ENCODE measurements at regions not wholly inside any gene's neighbourhood (a gene's known extent, or its start where the extent isn't known, plus 50 kb on each side); places are given as distances from the start of the nearest gene placed in this dataset.

- Histone ChIP-seq H3K36me3 (ENCODE audit: control insufficient read depth in 2 of 3, insufficient read depth in 3 of 3, low read length in 3 of 3) (no peaks in the 10 kb centered on the region), H3K27me3 (ENCODE audit: control insufficient read depth, insufficient read depth, low read length) (no peaks in the 10 kb centered on the region), H3K9me3 (ENCODE audit: control insufficient read depth in 2 of 3, insufficient read depth in 1 of 3, low read length in 3 of 3) (no peaks in the 10 kb centered on the region), H3K4me1 (ENCODE audit: control insufficient read depth in 2 of 3, insufficient read depth in 2 of 3, low read depth in 1 of 3, low read length in 3 of 3) (peaks cover 0 to 3% (median 0%) of the 10 kb centered on the region in 3 donors), H3K9ac (ENCODE audit: low read length in 3 of 3) (no peak overlapping the region), H3K27ac (ENCODE audit: low read depth in 2 of 2, low read length in 2 of 2) (no peak overlapping the region), H3K4me3 (ENCODE audit: low read length in 3 of 3) (no peak overlapping the region)
- no peak for FAIRE-seq
- peak in 2 of 5 donors; percentile 34 to 39 for DNase-seq
- TF ChIP-seq, protein P1, sequence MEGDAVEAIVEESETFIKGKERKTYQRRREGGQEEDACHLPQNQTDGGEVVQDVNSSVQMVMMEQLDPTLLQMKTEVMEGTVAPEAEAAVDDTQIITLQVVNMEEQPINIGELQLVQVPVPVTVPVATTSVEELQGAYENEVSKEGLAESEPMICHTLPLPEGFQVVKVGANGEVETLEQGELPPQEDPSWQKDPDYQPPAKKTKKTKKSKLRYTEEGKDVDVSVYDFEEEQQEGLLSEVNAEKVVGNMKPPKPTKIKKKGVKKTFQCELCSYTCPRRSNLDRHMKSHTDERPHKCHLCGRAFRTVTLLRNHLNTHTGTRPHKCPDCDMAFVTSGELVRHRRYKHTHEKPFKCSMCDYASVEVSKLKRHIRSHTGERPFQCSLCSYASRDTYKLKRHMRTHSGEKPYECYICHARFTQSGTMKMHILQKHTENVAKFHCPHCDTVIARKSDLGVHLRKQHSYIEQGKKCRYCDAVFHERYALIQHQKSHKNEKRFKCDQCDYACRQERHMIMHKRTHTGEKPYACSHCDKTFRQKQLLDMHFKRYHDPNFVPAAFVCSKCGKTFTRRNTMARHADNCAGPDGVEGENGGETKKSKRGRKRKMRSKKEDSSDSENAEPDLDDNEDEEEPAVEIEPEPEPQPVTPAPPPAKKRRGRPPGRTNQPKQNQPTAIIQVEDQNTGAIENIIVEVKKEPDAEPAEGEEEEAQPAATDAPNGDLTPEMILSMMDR (IDR thresholded peaks at IDR 0.05; ENCODE audit: borderline replicate concordance, extremely low read depth, insufficient read depth) = no peak
- intact Hi-C loops (cut with DNase I) = no loop called here
Measured at GRCh38 chr20:46789339-46790028, 80.0 kb downstream of the SLC2A10 start.

- TF ChIP-seq, protein P1 (IDR thresholded peaks at IDR 0.05; ENCODE audit: borderline replicate concordance, extremely low read depth, insufficient read depth) = no peak
- H3K27me3 ChIP-seq (ENCODE audit: control insufficient read depth, insufficient read depth, low read length) = no peaks in the 10 kb centered on the region
- H3K4me3 ChIP-seq (ENCODE audit: low read length in 3 of 3) = no peak overlapping the region
- no peak for FAIRE-seq
- no peaks in the 10 kb centered on the region for H3K9me3 ChIP-seq (ENCODE audit: control insufficient read depth in 2 of 3, insufficient read depth in 1 of 3, low read length in 3 of 3)
- H3K9ac ChIP-seq (ENCODE audit: low read length in 3 of 3) = no peak overlapping the region
- intact Hi-C loops (cut with DNase I) = no loop called here
- peaks cover 0 to 3% (median 0%) of the 10 kb centered on the region in 3 donors for H3K4me1 ChIP-seq (ENCODE audit: control insufficient read depth in 2 of 3, insufficient read depth in 2 of 3, low read depth in 1 of 3, low read length in 3 of 3)
- no peaks in the 10 kb centered on the region for H3K36me3 ChIP-seq (ENCODE audit: control insufficient read depth in 2 of 3, insufficient read depth in 3 of 3, low read length in 3 of 3)
- no peak for DNase-seq
- H3K27ac ChIP-seq (ENCODE audit: low read depth in 2 of 2, low read length in 2 of 2) = no peak overlapping the region
Measured at GRCh38 chr20:46791722-46792416, 82.4 kb downstream of the SLC2A10 start.

- Histone ChIP-seq H3K9ac (ENCODE audit: low read length in 3 of 3) (no peak overlapping the region), H3K27me3 (ENCODE audit: control insufficient read depth, insufficient read depth, low read length) (no peaks in the 10 kb centered on the region), H3K27ac (ENCODE audit: low read depth in 2 of 2, low read length in 2 of 2) (no peak overlapping the region), H3K9me3 (ENCODE audit: control insufficient read depth in 2 of 3, insufficient read depth in 1 of 3, low read length in 3 of 3) (no peaks in the 10 kb centered on the region), H3K36me3 (ENCODE audit: control insufficient read depth in 2 of 3, insufficient read depth in 3 of 3, low read length in 3 of 3) (no peaks in the 10 kb centered on the region), H3K4me1 (ENCODE audit: control insufficient read depth in 2 of 3, insufficient read depth in 2 of 3, low read depth in 1 of 3, low read length in 3 of 3) (no peaks in the 10 kb centered on the region), H3K4me3 (ENCODE audit: low read length in 3 of 3) (no peak overlapping the region)
- FAIRE-seq (no peak), DNase-seq (peak in 3 of 5 donors; percentile 47 to 57 (median 50))
- TF ChIP-seq, protein P1 (IDR thresholded peaks at IDR 0.05; ENCODE audit: borderline replicate concordance, extremely low read depth, insufficient read depth) = no peak
- intact Hi-C loops (cut with DNase I) = no loop called here
Measured at GRCh38 chr20:46797206-46797605, 87.8 kb downstream of the SLC2A10 start.

Measured in kidney (tissue), 13 donors.